Activated CD4-positive, alpha-beta memory T cell treated with anti-CD3 and anti-CD28 coated beads, Interleukin-2, amount 10 ng/mL, durations not matched to agents 7 days and 5 days (primary cell): ENCODE measurements at regions not wholly inside any gene's neighbourhood (a gene's known extent, or its start where the extent isn't known, plus 50 kb on each side); places are given as distances from the start of the nearest gene placed in this dataset.

Source experiments
- CTCF ChIA-PET: fragments of 350-600 bp; sonication (Branson Sonifier 250); formaldehyde crosslinking; loops from one replicate; lab custom pipeline; 2021; ENCODE audit warnings: antibody characterized with exemption, inconsistent platforms; lab: Charles Lee
- POLR2A ChIA-PET: fragments of 350-600 bp; sonication (Branson Sonifier 250); formaldehyde crosslinking; loops from one replicate; lab custom pipeline; 2021; ENCODE audit warnings: antibody characterized with exemption; lab: Charles Lee
- DNase-seq: peaks from one replicate; pipeline ENCODE4 v3.0.0-alpha.2; 2020
- H3K27ac Mint-ChIP-seq: one replicate; pipeline ENCODE4 v1.8.0; 2021; ENCODE audit warnings: mild to moderate bottlenecking, mixed read lengths
- H3K27me3 Mint-ChIP-seq: one replicate; pipeline ENCODE4 v1.8.0; 2021; ENCODE audit warnings: mixed read lengths
- H3K36me3 Mint-ChIP-seq: one replicate; pipeline ENCODE4 v1.8.0; 2021; ENCODE audit warnings: low read depth, mixed read lengths
- H3K4me1 Mint-ChIP-seq: one replicate; pipeline ENCODE4 v1.8.0; 2021; ENCODE audit warnings: mixed read lengths
- H3K4me3 Mint-ChIP-seq: one replicate; pipeline ENCODE4 v1.8.0; 2021; ENCODE audit warnings: mild to moderate bottlenecking, mixed read lengths
- H3K9me3 Mint-ChIP-seq: one replicate; pipeline ENCODE4 v1.8.0; 2021; ENCODE audit warnings: mixed read lengths

GRCh38 chr2:240252872-240253511, 112.5 kb upstream of the OTOS start:
- no peak for DNase-seq
- CTCF ChIA-PET, result no interaction called here
- no peak overlapping the region for H3K4me3 Mint-ChIP-seq
- no peaks in the 10 kb centered on the region for H3K36me3 Mint-ChIP-seq
- POLR2A ChIA-PET, result no interaction called here
- H3K27me3 Mint-ChIP-seq, result no peaks in the 10 kb centered on the region
- H3K4me1 Mint-ChIP-seq, result no peaks in the 10 kb centered on the region
- H3K9me3 Mint-ChIP-seq, result no peaks in the 10 kb centered on the region
- no peak overlapping the region for H3K27ac Mint-ChIP-seq

DNA sequence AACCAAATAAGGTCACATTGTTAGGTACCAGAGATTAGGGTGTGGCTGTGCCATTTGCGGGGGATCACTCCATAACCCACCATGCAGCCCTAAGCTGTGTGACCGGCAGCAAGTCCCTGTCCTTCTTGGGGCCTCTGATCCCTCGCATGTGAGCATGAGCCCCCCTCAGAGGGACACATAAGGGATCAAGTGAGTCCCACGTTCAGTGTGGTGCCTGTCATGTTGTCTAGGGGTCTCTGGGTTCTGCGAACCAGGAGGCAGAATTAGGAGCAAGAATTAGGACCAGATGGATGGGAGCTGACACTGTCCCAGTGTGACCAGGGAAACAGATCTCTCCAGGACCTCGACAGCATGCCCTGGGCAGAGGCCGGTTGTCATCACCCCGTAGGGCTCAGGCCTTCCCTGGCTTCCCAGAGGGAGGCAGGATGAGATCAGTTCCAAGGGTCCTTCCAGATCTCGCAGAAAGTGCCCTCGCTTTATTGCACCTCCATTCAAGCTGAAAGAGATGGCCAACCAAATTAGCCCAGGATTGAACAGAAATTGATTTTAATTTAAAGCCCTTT, 113.2 kb upstream of the OTOS start:
- ChIA-PET CTCF (no interaction called here), POLR2A (no interaction called here)

DNA sequence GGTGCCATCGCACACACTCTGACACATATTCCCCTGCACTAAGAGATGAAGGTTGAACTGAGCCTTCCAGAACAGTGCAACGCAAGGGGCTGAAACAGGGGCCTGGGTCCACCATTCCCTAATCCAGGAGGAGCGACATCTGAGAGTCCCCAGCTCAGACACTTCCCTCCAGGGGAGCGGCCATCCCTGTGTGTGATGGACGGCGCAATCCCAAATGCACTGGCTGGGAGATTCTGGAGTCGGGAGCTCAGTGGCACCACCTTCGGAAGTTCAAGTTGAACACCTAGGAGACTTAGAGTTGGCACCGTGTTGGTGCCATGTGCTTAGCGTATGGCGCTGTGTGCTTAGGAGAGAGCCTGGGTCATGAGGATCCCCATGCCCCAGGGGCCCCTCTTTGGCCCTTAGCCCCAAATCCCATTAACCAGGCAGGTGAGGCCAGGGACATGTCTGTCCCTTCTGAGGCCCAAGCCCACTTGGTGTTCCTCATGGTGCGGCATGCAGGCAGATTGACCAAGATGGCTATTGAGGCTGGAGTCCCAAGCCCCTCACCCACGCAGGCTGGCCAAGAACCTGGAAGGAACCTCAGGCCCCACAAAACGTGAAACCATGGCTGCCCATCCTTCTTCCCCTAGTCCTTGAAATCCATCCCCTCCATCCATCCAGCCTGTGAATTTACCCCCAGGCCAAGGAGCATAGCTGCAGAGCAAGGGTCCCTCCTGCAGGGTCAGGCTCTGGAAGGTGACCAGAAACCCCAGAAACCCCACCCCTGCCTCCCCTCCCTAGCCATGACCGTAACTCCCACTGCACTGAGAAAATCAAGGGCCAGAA, 114.1 kb upstream of the OTOS start:
- Mint-ChIP-seq H3K27me3 (no peaks in the 10 kb centered on the region), H3K27ac (no peak overlapping the region), H3K4me3 (no peak overlapping the region), H3K4me1 (no peaks in the 10 kb centered on the region), H3K36me3 (no peaks in the 10 kb centered on the region), H3K9me3 (no peaks in the 10 kb centered on the region)
- ChIA-PET CTCF (interaction anchor here (0.6 kb wide), 1 partner anchor 45 kb away, joined by 3 read pairs; no protein-coding TSS in a partner anchor), POLR2A (no interaction called here)
- DNase-seq, result no peak

More for the DNA sequence above, 113.2 kb upstream of the OTOS start:
- Mint-ChIP-seq H3K4me3 (no peak overlapping the region), H3K9me3 (no peaks in the 10 kb centered on the region), H3K36me3 (no peaks in the 10 kb centered on the region), H3K4me1 (no peaks in the 10 kb centered on the region), H3K27me3 (no peaks in the 10 kb centered on the region), H3K27ac (no peak overlapping the region)
- peak; percentile 6 for DNase-seq

DNA sequence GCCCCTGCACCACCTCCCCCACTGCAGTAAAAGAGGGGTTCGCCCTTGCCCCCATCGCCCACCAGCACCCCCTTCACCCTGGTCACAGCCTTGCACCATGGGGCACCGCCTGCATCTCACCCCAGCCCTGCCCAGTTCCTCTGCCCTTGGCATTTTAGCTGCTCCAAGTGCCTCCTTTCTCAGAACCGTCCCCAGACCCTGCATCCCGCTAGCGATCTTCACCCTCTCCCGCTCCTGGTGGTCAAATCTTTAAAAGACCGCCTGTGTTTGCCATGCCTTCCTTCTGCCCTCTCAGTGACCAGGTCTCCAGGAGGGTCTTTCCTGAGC, 114.7 kb upstream of the OTOS start:
- Mint-ChIP-seq H3K27ac (no peak overlapping the region), H3K27me3 (no peaks in the 10 kb centered on the region), H3K9me3 (no peaks in the 10 kb centered on the region), H3K4me1 (no peaks in the 10 kb centered on the region), H3K36me3 (no peaks in the 10 kb centered on the region), H3K4me3 (no peak overlapping the region)
- CTCF ChIA-PET, result interaction anchor here (0.6 kb wide), 1 partner anchor 45 kb away, joined by 3 read pairs; no protein-coding TSS in a partner anchor
- DNase-seq, result peak; percentile 11
- POLR2A ChIA-PET, result no interaction called here

- Mint-ChIP-seq H3K27me3 (no peaks in the 10 kb centered on the region), H3K4me1 (no peaks in the 10 kb centered on the region), H3K4me3 (no peak overlapping the region), H3K9me3 (no peaks in the 10 kb centered on the region), H3K36me3 (no peaks in the 10 kb centered on the region), H3K27ac (no peak overlapping the region)
- CTCF ChIA-PET, result no interaction called here
- DNase-seq, result peak; percentile 13
- POLR2A ChIA-PET, result no interaction called here
Measured at GRCh38 chr2:240255811-240256703, 115.6 kb upstream of the OTOS start.

- no peak overlapping the region for H3K4me3 Mint-ChIP-seq
- H3K4me1 Mint-ChIP-seq, result no peaks in the 10 kb centered on the region
- no peak for DNase-seq
- H3K27ac Mint-ChIP-seq, result no peak overlapping the region
- peaks cover 2% of the 10 kb centered on the region for H3K9me3 Mint-ChIP-seq
- H3K27me3 Mint-ChIP-seq, result no peaks in the 10 kb centered on the region
- CTCF ChIA-PET, result no interaction called here
- POLR2A ChIA-PET, result no interaction called here
- H3K36me3 Mint-ChIP-seq, result no peaks in the 10 kb centered on the region
Measured at GRCh38 chr2:240256704-240257637, 116.5 kb upstream of the OTOS start.

GRCh38 chr2:240257940-240258580, 117.6 kb upstream of the OTOS start:
- ChIA-PET CTCF (no interaction called here), POLR2A (interaction anchor here (1.2 kb wide), 1 partner anchor 11 kb away, joined by 3 read pairs; no protein-coding TSS in a partner anchor)
- Mint-ChIP-seq H3K27me3 (peaks cover 1% of the 10 kb centered on the region), H3K4me1 (no peaks in the 10 kb centered on the region), H3K36me3 (no peaks in the 10 kb centered on the region), H3K4me3 (no peak overlapping the region), H3K9me3 (peaks cover 8% of the 10 kb centered on the region), H3K27ac (no peak overlapping the region)
- no peak for DNase-seq

- DNase-seq, result no peak
- H3K36me3 Mint-ChIP-seq, result no peaks in the 10 kb centered on the region
- CTCF ChIA-PET, result no interaction called here
- no peaks in the 10 kb centered on the region for H3K4me1 Mint-ChIP-seq
- peaks cover 9% of the 10 kb centered on the region for H3K9me3 Mint-ChIP-seq
- no peak overlapping the region for H3K27ac Mint-ChIP-seq
- H3K4me3 Mint-ChIP-seq, result no peak overlapping the region
- H3K27me3 Mint-ChIP-seq, result peaks cover 2% of the 10 kb centered on the region
- POLR2A ChIA-PET, result interaction anchor here (1.2 kb wide), 1 partner anchor 11 kb away, joined by 3 read pairs; no protein-coding TSS in a partner anchor
Measured at GRCh38 chr2:240258685-240259084, 118.2 kb upstream of the OTOS start.

DNA sequence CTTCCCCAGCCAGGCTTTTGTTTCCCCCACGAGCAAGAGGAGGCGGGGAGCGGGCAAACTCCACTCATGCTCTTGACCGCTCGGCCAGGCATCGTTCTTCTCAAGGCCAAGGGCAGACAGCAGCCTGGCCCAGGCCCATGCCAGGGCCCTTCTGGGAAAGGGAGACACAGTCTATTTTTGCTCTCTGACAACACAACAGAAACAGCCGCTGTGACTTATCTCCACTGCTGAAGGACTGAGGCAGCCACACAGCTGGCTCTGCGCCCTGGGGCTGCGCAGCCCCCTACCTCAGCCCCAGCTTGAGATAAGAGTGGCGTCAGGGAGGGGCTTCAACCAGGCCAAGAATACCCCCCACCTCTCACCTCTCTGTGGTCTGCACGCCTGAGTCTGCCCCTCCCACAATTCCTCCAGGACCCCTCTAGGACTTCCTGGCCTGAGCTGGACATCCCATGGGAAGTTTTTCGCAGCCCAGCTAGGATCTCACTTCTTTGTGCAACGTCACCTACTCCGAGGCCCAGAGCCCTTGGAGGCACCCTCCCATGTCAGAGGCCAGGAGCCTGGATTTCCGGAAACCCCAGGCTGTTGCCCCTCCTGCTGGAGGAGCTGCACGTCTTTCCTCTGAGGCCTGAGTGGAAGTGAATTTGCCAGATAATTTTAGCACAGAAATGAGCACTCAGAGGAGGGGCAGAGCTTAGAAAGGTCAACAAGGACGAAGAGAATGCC, 118.9 kb upstream of the OTOS start:
- DNase-seq, result no peak
- POLR2A ChIA-PET, result interaction anchor here (1.2 kb wide), 1 partner anchor 10 kb away, joined by 3 read pairs; no protein-coding TSS in a partner anchor
- no peaks in the 10 kb centered on the region for H3K4me1 Mint-ChIP-seq
- CTCF ChIA-PET, result no interaction called here
- peaks cover 5% of the 10 kb centered on the region for H3K27me3 Mint-ChIP-seq
- no peak overlapping the region for H3K27ac Mint-ChIP-seq
- no peaks in the 10 kb centered on the region for H3K36me3 Mint-ChIP-seq
- no peak overlapping the region for H3K4me3 Mint-ChIP-seq
- peaks cover 10% of the 10 kb centered on the region for H3K9me3 Mint-ChIP-seq

GRCh38 chr2:240259924-240260529, 119.6 kb upstream of the OTOS start:
- Mint-ChIP-seq H3K27ac (no peak overlapping the region), H3K36me3 (no peaks in the 10 kb centered on the region), H3K27me3 (peaks cover 8% of the 10 kb centered on the region), H3K9me3 (peaks cover 10% of the 10 kb centered on the region), H3K4me1 (no peaks in the 10 kb centered on the region), H3K4me3 (no peak overlapping the region)
- ChIA-PET POLR2A (no interaction called here), CTCF (no interaction called here)
- no peak for DNase-seq

DNA sequence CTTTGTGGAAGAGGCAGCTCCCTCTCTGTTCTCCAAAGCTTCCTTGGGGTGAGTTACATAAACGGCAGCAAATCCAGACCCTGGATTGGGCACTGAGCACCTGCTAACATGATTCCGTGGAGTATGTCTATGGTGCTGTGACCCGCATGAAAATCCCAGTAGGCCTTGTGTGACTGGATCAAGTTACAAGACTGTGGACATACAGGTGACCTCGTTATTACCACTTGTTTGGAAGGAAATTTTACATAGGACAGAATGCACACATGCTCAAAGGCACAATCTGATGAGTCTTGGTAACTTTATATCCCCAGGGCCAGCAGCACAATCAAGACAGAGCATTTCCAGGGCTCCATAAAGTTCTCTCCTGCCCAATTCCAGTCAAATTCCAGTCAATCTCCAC, 120.2 kb upstream of the OTOS start:
- POLR2A ChIA-PET, result no interaction called here
- Mint-ChIP-seq H3K27ac (no peak overlapping the region), H3K4me3 (no peak overlapping the region), H3K9me3 (peaks cover 10% of the 10 kb centered on the region), H3K27me3 (peaks cover 12% of the 10 kb centered on the region), H3K4me1 (no peaks in the 10 kb centered on the region), H3K36me3 (no peaks in the 10 kb centered on the region)
- DNase-seq, result no peak
- CTCF ChIA-PET, result no interaction called here
